ENCODE measurements at regions not wholly inside any gene's neighbourhood (a gene's known extent, or its start where the extent isn't known, plus 50 kb on each side); places are given as distances from the start of the nearest gene placed in this dataset.

- TF ChIP-seq POLR2A (IDR thresholded peaks at IDR 0.05) (no peak), CTCF (IDR thresholded peaks at IDR 0.05) (no peak)
Observed at GRCh38 chr9:108186642-108187395, 669.0 kb downstream of the ACTL7B start.
